ENCODE measurements at regions not wholly inside any gene's neighbourhood (a gene's known extent, or its start where the extent isn't known, plus 50 kb on each side); places are given as distances from the start of the nearest gene placed in this dataset.
"Not testable (repeated sequence)": the region's sequence is repeated elsewhere in the genome, so short reads cannot be mapped to it uniquely, and the experiment has no call there.

DNA sequence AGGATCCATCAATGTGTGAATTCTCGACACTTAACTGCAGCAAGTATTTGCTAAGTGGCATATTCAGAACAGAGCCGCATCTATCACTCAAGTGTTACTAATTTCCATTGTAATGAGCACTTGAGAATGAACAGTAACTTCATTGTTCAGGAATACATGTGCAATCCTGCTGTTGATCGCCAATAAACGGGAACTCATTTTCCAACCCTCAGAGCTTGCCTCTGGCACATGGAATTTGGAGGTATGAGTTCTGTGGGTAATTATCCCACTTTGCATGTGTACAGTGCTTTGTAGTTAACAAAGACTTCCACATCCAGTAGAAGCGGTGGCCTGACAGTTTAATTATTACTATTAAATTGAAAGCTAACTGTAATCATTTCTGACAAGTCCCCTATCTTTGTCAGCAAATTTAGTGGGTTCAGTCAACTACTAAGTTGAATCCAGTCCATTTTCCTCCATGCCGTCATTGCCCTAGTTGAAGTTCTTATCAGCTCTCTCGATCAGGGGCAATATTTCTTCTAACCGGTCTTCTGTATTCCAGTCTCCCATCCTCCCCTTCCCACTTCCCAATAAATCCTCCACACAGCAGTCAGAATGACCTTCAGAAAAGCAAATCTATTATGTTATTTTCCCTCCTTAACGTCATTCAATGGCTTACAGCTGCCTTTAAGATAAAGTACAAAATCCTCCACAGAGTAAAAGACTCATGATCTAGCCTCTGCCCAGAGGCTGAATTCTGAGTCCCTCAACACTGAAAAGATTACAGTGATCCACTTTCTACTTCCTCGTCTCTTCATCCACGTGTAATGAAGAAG is 62.4 kb upstream of the GBA3 start:
- not testable (repeated sequence) for TF ChIP-seq RBBP5 (IDR thresholded peaks at IDR 0.05; ENCODE audit: borderline replicate concordance, low read depth, low read length)
- TF ChIP-seq, protein P1, sequence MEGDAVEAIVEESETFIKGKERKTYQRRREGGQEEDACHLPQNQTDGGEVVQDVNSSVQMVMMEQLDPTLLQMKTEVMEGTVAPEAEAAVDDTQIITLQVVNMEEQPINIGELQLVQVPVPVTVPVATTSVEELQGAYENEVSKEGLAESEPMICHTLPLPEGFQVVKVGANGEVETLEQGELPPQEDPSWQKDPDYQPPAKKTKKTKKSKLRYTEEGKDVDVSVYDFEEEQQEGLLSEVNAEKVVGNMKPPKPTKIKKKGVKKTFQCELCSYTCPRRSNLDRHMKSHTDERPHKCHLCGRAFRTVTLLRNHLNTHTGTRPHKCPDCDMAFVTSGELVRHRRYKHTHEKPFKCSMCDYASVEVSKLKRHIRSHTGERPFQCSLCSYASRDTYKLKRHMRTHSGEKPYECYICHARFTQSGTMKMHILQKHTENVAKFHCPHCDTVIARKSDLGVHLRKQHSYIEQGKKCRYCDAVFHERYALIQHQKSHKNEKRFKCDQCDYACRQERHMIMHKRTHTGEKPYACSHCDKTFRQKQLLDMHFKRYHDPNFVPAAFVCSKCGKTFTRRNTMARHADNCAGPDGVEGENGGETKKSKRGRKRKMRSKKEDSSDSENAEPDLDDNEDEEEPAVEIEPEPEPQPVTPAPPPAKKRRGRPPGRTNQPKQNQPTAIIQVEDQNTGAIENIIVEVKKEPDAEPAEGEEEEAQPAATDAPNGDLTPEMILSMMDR (IDR thresholded peaks at IDR 0.05; ENCODE audit: control extremely low read depth in 1 of 3, insufficient read depth in 1 of 3, low read depth in 1 of 3, low read length in 3 of 3): not testable (repeated sequence)

Data from H1 (cell line).